Fibroblast of lung (primary cell): ENCODE measurements at regions not wholly inside any gene's neighbourhood (a gene's known extent, or its start where the extent isn't known, plus 50 kb on each side); places are given as distances from the start of the nearest gene placed in this dataset.

Experiments used
- CTCF ChIP-seq, 2 donors: IDR thresholded peaks in 1 of 2; conservative IDR thresholded peaks in 1 of 2; 1 replicate in 1 of 2; 2 replicates in 1 of 2; pipeline ENCODE4 v1.5.1; 2011 to 2012; ENCODE audit warnings: low read length in 2 of 2, control low read depth in 1 of 2, inconsistent platforms in 1 of 2, low read depth in 1 of 2, mild to moderate bottlenecking in 1 of 2
- EZH2 ChIP-seq: IDR thresholded peaks from 2 replicates; pipeline ENCODE4 v1.5.1; 2012; ENCODE audit warnings: low read length, control low read depth, mild to moderate bottlenecking; ENCODE audit errors: missing control alignments

- no peak for TF ChIP-seq CTCF (conservative IDR thresholded peaks at IDR 0.05 in 1 of 2, IDR thresholded peaks at IDR 0.05 in 1 of 2; ENCODE audit: low read depth in 1 of 2, low read length in 2 of 2)
- TF ChIP-seq EZH2: no peak
Measured at GRCh38 chr2:175847128-175847527, 154.9 kb downstream of the LNPK start.
